Esophagus muscularis mucosa (tissue), 4 donors: ENCODE measurements at regions not wholly inside any gene's neighbourhood (a gene's known extent, or its start where the extent isn't known, plus 50 kb on each side); places are given as distances from the start of the nearest gene placed in this dataset.

Experiments
- DNase-seq: peaks from one replicate; pipeline ENCODE4 v3.0.0-alpha.2; 2017; ENCODE audit errors: extremely low spot score
- H3K27ac ChIP-seq, 4 donors: fragments of 200-600 bp; sonication (generic); replicated peaks in 1 of 4; 1 replicate in 3 of 4; 2 replicates in 1 of 4; pipeline ENCODE4 v1.5.1; 2016 to 2019; ENCODE audit warnings: mild to moderate bottlenecking in 1 of 4
- H3K27me3 ChIP-seq, 4 donors: fragments of 200-600 bp; sonication (generic); one replicate each; pipeline versions ENCODE4 v1.5.1 to v1.6.0; 2016 to 2019
- H3K36me3 ChIP-seq, 4 donors: fragments of 200-600 bp; sonication (generic); one replicate each; pipeline ENCODE4 v1.5.1; 2016 to 2019
- H3K4me1 ChIP-seq, 4 donors: fragments of 200-600 bp; sonication (generic); one replicate each; pipeline ENCODE4 v1.5.1; 2016 to 2019
- H3K4me3 ChIP-seq, 4 donors: fragments of 200-600 bp; sonication (generic); 1 replicate in 2 of 4; 2 replicates in 2 of 4; pipeline ENCODE4 v1.5.1; 2016 to 2019; ENCODE audit warnings: mild to moderate bottlenecking in 4 of 4, moderate library complexity in 1 of 4
- H3K9me3 ChIP-seq, 4 donors: fragments of 200-600 bp; sonication (generic); 1 replicate in 3 of 4; 2 replicates in 1 of 4; pipeline ENCODE4 v1.5.1; 2016 to 2019
- EP300 ChIP-seq: sonication (generic); formaldehyde crosslinking; IDR thresholded peaks from one replicate; pipeline ENCODE4 v1.6.1; 2017; ENCODE audit warnings: antibody characterized with exemption
- POLR2A ChIP-seq: fragments of 450-650 bp; IDR thresholded peaks from one replicate; pipeline ENCODE4 v1.6.1; 2017; ENCODE audit warnings: antibody characterized with exemption, moderate library complexity, mild to moderate bottlenecking, low read depth
- POLR2AphosphoS5 ChIP-seq, 2 donors: sonication (generic); formaldehyde crosslinking; IDR thresholded peaks; one replicate each; pipeline ENCODE4 v1.6.1; 2017; ENCODE audit warnings: antibody characterized with exemption in 2 of 2
- WGBS: methylation state at CpG from one replicate; pipeline ENCODE4 v1.1.5; 2018; 5-methylcytosine and 5-hydroxymethylcytosine counted together
- intact Hi-C: fragments of 100-400 bp; cut with DNase I; formaldehyde crosslinking; loops from one replicate; pipeline ENCODE4 v1.15.1; 2023
- TF ChIP-seq, protein P1 (sequence below), 3 experiments: fragments of 200-600 bp in 2 of 3; fragments of 450-650 bp in 1 of 3; sonication (generic) in 2 of 3; IDR thresholded peaks; one replicate each; pipeline ENCODE4 v1.5.1; 2017 to 2019; ENCODE audit warnings: antibody characterized with exemption in 3 of 3, mild to moderate bottlenecking in 2 of 3, moderate library complexity in 1 of 3

GRCh38 chr3:116852803-116853202 is 143.2 kb downstream of the TUSC7 start:
- Histone ChIP-seq H3K36me3 (no peaks in the 10 kb centered on the region), H3K4me3 (no peak overlapping the region), H3K27ac (no peak overlapping the region), H3K9me3 (no peaks in the 10 kb centered on the region), H3K4me1 (no peaks in the 10 kb centered on the region), H3K27me3 (no peaks in the 10 kb centered on the region)
- no peak for DNase-seq
- intact Hi-C loops: no loop called here
- TF ChIP-seq EP300: no peak
- no peak for TF ChIP-seq POLR2AphosphoS5 (IDR thresholded peaks at IDR 0.05)
- TF ChIP-seq, protein P1, sequence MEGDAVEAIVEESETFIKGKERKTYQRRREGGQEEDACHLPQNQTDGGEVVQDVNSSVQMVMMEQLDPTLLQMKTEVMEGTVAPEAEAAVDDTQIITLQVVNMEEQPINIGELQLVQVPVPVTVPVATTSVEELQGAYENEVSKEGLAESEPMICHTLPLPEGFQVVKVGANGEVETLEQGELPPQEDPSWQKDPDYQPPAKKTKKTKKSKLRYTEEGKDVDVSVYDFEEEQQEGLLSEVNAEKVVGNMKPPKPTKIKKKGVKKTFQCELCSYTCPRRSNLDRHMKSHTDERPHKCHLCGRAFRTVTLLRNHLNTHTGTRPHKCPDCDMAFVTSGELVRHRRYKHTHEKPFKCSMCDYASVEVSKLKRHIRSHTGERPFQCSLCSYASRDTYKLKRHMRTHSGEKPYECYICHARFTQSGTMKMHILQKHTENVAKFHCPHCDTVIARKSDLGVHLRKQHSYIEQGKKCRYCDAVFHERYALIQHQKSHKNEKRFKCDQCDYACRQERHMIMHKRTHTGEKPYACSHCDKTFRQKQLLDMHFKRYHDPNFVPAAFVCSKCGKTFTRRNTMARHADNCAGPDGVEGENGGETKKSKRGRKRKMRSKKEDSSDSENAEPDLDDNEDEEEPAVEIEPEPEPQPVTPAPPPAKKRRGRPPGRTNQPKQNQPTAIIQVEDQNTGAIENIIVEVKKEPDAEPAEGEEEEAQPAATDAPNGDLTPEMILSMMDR (IDR thresholded peaks at IDR 0.05): no peak
- TF ChIP-seq POLR2A: no peak
- 80% methylated on average over 5 of the region's 5 CpGs for WGBS

DNA sequence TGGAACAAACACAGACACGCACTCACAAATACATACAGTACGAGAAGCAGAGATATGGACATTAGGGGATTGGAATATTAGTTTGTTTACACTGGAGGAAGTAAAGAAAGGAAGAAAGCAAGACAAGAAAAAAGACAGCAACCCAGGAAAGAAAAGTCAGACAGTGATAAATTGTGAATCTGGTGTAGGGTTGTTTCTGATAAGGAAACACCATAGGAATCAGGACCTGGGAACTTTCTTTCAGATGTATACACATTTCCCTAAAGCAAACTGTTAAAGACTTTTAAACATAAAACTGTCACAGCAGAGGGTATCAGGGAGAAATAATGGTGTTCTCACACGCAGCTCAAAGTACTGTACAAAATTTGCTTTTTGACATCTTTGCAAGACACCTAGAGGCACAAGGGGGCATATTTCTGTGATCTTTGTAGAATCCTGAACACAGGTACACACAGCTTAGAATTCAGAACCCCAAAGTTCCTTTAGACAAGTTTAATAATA is 153.7 kb downstream of the TUSC7 start:
- no peak overlapping the region for H3K27ac ChIP-seq
- H3K36me3 ChIP-seq: no peaks in the 10 kb centered on the region
- no peak overlapping the region for H3K4me3 ChIP-seq
- H3K9me3 ChIP-seq: no peaks in the 10 kb centered on the region
- peaks cover 0 to 11% (median 2%) of the 10 kb centered on the region in 4 donors for H3K27me3 ChIP-seq
- DNase-seq: no peak
- peaks cover 0 to 11% (median 4%) of the 10 kb centered on the region in 4 donors for H3K4me1 ChIP-seq
- WGBS: 63% methylated on average over 3 of the region's 3 CpGs
- intact Hi-C loops: loop anchor here (5.0 to 10.0 kb wide), 5 partner anchors 91 to 851 kb away; no protein-coding TSS in a partner anchor
- no peak for TF ChIP-seq EP300
- TF ChIP-seq POLR2AphosphoS5 (IDR thresholded peaks at IDR 0.05): no peak
- TF ChIP-seq POLR2A: no peak
- TF ChIP-seq, protein P1 (IDR thresholded peaks at IDR 0.05): no peak

GRCh38 chr3:116863822-116864589 is 154.4 kb downstream of the TUSC7 start:
- WGBS: 8% methylated on average over 16 of the region's 16 CpGs
- intact Hi-C loops: loop anchor here (5.0 to 10.0 kb wide), 5 partner anchors 92 to 851 kb away; no protein-coding TSS in a partner anchor
- Histone ChIP-seq H3K27me3 (peaks cover 0 to 11% (median 2%) of the 10 kb centered on the region in 4 donors), H3K36me3 (no peaks in the 10 kb centered on the region), H3K9me3 (no peaks in the 10 kb centered on the region), H3K4me1 (peaks cover 0 to 11% (median 4%) of the 10 kb centered on the region in 4 donors), H3K27ac (no peak overlapping the region), H3K4me3 (peak overlapping the region; percentile 21 to 55 (median 40))
- TF ChIP-seq POLR2A (no peak), POLR2AphosphoS5 (IDR thresholded peaks at IDR 0.05) (no peak), EP300 (no peak)
- TF ChIP-seq, protein P1 (IDR thresholded peaks at IDR 0.05): peak in 2 of 3 experiments; percentile 27 to 55
- no peak for DNase-seq

- intact Hi-C loops: loop anchor here (5.0 to 10.0 kb wide), 5 partner anchors 92 to 850 kb away; no protein-coding TSS in a partner anchor
- TF ChIP-seq EP300 (no peak), POLR2A (no peak), POLR2AphosphoS5 (IDR thresholded peaks at IDR 0.05) (no peak)
- TF ChIP-seq, protein P1 (IDR thresholded peaks at IDR 0.05): no peak
- DNase-seq: no peak
- peaks cover 0 to 11% (median 2%) of the 10 kb centered on the region in 4 donors for H3K27me3 ChIP-seq
- H3K9me3 ChIP-seq: no peaks in the 10 kb centered on the region
- no peaks in the 10 kb centered on the region for H3K36me3 ChIP-seq
- H3K27ac ChIP-seq: no peak overlapping the region
- peaks cover 0 to 11% (median 4%) of the 10 kb centered on the region in 4 donors for H3K4me1 ChIP-seq
- WGBS: 18% methylated on average over 7 of the region's 7 CpGs
- peak overlapping the region; percentile 21 to 55 (median 40) for H3K4me3 ChIP-seq
These were observed 155.0 kb downstream of the TUSC7 start for GRCh38 chr3:116864590-116864927.
